Fibroblast of the aortic adventitia (primary cell): ENCODE measurements at regions not wholly inside any gene's neighbourhood (a gene's known extent, or its start where the extent isn't known, plus 50 kb on each side); places are given as distances from the start of the nearest gene placed in this dataset.
"Not testable (repeated sequence)": the region's sequence is repeated elsewhere in the genome, so short reads cannot be mapped to it uniquely, and the experiment has no call there.

Experiments used
- DNase-seq: peaks from one replicate; pipeline ENCODE4 v3.0.0-alpha.2; 2010; ENCODE audit warnings: low read depth
- H3K4me3 ChIP-seq: 2 replicates; pipeline ENCODE4 v1.5.1; 2011; ENCODE audit warnings: low read depth, mild to moderate bottlenecking, control low read depth, low read length, moderate library complexity
- TF ChIP-seq, protein P1 (sequence below): IDR thresholded peaks from 2 replicates; pipeline ENCODE4 v1.5.1; 2011; ENCODE audit warnings: mild to moderate bottlenecking, low read length, control low read depth, inconsistent platforms; ENCODE audit not compliant: insufficient read depth

DNA sequence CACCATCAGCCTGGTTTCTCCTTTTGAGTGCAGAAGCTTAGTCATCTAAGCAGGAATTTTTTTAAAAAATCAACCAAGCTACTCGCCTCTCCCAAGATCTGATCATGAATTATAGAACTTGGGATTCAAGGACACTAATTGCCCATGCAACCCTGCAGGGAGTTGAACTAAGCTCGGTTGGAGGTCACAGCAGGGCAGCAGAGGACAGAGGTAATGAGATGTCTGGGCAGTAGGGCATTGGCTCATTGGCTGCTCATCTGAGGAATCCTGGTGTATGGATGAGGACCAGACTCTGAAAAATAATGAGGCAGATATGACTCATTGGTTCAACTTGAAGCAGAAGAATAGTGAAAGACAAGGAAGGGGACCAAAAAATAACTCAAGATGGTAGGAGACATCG lies 111.8 kb upstream of the TLE1 start:
- TF ChIP-seq, protein P1, sequence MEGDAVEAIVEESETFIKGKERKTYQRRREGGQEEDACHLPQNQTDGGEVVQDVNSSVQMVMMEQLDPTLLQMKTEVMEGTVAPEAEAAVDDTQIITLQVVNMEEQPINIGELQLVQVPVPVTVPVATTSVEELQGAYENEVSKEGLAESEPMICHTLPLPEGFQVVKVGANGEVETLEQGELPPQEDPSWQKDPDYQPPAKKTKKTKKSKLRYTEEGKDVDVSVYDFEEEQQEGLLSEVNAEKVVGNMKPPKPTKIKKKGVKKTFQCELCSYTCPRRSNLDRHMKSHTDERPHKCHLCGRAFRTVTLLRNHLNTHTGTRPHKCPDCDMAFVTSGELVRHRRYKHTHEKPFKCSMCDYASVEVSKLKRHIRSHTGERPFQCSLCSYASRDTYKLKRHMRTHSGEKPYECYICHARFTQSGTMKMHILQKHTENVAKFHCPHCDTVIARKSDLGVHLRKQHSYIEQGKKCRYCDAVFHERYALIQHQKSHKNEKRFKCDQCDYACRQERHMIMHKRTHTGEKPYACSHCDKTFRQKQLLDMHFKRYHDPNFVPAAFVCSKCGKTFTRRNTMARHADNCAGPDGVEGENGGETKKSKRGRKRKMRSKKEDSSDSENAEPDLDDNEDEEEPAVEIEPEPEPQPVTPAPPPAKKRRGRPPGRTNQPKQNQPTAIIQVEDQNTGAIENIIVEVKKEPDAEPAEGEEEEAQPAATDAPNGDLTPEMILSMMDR, result no peak
- H3K4me3 ChIP-seq, result no peak overlapping the region
- DNase-seq, result peak; percentile 53

DNA sequence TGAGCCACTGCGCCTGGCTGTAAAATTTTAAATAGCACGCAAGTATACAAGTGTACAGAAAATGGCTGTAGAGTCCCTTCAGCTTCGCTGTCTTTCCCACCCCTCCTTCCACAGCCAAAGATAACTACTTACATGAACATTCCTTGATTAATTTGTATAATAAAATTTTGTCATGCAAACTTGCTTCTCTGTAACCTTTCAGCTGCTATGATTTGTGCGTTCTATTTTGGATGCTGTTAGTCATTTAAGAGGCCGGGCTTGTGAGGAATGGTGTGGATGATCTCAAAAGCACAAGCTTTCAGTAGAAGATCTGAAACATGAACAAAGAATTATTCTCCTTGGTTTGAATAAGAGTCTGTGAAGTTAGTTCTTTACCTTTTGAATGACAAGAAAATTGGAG lies 115.0 kb upstream of the TLE1 start:
- TF ChIP-seq, protein P1, result no peak
- peak; percentile 63 for DNase-seq
- H3K4me3 ChIP-seq, result no peak overlapping the region

- H3K4me3 ChIP-seq, DNase-seq: not testable (repeated sequence)
Observed at GRCh38 chr9:81811688-81812087, 116.5 kb upstream of the SPATA31D4 start.

- TF ChIP-seq, protein P1, result no peak
- DNase-seq, result no peak
- no peak overlapping the region for H3K4me3 ChIP-seq
Observed at GRCh38 chr9:81814401-81814793, 113.8 kb upstream of the SPATA31D4 start.

GRCh38 chr9:81814794-81815464 lies 113.3 kb upstream of the SPATA31D4 start:
- no peak for DNase-seq
- TF ChIP-seq, protein P1, result no peak
- H3K4me3 ChIP-seq, result no peak overlapping the region

DNA sequence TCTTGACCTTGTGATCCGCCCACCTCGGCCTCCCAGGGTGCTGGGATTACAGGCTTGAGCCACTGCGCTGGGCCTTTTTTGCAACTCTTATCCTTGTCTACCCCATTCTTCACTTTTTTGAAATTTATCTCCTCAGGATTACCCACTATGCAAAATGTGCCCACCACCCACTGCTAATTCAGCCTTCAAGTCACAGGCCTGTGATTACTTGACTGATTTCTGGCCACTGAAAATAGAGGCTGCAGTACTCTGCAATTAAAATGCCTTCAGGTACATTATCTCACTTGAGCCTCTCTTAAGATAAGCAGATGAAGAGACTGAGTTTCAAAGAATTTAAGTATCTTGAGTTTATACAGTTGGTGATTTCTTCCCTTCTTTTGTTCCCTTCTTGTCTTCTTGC lies 112.4 kb upstream of the SPATA31D4 start:
- DNase-seq, result no peak
- H3K4me3 ChIP-seq, result no peak overlapping the region
- TF ChIP-seq, protein P1, result no peak

DNA sequence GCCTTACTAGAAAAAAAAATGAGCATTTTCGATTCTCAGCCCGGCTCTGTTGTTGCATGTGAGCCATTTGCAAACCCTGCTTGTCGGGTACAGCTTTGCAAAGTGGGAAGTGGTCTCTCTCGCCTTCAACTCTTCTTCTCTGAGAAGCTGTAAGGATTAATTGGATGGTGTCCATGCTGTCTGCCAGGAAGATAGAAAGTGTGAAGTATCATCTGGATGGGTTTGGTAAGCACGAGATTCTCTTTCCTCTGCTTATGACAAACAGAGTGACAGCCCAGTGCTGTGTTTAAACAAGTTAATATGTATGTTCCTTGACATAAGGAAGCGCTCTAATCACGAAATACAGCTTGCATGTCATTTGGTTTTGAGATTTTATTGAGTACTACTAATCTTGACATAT lies 109.1 kb upstream of the SPATA31D4 start:
- TF ChIP-seq, protein P1, result no peak

More for the DNA sequence above, 109.1 kb upstream of the SPATA31D4 start:
- H3K4me3 ChIP-seq, result no peak overlapping the region
- DNase-seq, result no peak
